ENCODE measurements at regions not wholly inside any gene's neighbourhood (a gene's known extent, or its start where the extent isn't known, plus 50 kb on each side); places are given as distances from the start of the nearest gene placed in this dataset.

DNA sequence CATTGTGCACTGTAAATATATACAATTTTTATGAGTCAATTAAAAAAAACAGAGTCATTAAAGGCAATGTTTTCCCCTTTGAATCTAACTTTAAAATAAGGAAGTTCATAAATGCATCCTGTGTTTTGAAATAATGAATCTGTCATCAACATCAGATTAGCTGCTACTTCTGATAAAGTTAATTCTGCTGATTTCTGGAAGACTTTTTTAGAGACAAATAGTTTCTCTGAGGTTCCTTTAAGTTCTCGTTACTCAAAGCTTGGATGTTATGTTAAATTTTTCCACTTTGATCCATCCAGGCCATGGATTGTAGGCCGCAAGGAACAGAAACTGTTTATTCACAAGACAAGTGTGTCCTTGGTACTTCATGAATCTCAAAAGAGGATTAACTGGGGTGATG lies 115.5 kb downstream of the CARTPT start:
- TF ChIP-seq, protein P1, sequence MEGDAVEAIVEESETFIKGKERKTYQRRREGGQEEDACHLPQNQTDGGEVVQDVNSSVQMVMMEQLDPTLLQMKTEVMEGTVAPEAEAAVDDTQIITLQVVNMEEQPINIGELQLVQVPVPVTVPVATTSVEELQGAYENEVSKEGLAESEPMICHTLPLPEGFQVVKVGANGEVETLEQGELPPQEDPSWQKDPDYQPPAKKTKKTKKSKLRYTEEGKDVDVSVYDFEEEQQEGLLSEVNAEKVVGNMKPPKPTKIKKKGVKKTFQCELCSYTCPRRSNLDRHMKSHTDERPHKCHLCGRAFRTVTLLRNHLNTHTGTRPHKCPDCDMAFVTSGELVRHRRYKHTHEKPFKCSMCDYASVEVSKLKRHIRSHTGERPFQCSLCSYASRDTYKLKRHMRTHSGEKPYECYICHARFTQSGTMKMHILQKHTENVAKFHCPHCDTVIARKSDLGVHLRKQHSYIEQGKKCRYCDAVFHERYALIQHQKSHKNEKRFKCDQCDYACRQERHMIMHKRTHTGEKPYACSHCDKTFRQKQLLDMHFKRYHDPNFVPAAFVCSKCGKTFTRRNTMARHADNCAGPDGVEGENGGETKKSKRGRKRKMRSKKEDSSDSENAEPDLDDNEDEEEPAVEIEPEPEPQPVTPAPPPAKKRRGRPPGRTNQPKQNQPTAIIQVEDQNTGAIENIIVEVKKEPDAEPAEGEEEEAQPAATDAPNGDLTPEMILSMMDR (IDR thresholded peaks at IDR 0.05) = no peak
- no peak for TF ChIP-seq POLR2A (IDR thresholded peaks at IDR 0.05)
